Right cardiac atrium (tissue), 5 donors: ENCODE measurements at regions not wholly inside any gene's neighbourhood (a gene's known extent, or its start where the extent isn't known, plus 50 kb on each side); places are given as distances from the start of the nearest gene placed in this dataset.
A peak's percentile ranks its signal among the peaks of the same experiment; 100 is the strongest.

Source experiments
- ATAC-seq, 2 donors: fragments of 200-7000 bp; cut with Tn5 transposase; one replicate each; pipeline versions ENCODE4 v1.8.0 to v1.9.1; 2020; ENCODE audit warnings: moderate library complexity in 2 of 2, mild to moderate bottlenecking in 1 of 2
- DNase-seq, 3 donors: peaks; one replicate each; pipeline ENCODE4 v3.0.0-alpha.2; 2020
- H3K27ac ChIP-seq: one replicate; pipeline ENCODE4 v1.5.1; 2013; ENCODE audit warnings: mild to moderate bottlenecking, low read length, control low read depth, moderate library complexity
- H3K27me3 ChIP-seq: one replicate; pipeline ENCODE4 v1.6.1; 2013; ENCODE audit not compliant: control insufficient read depth, insufficient read depth
- H3K4me1 ChIP-seq: one replicate; pipeline ENCODE4 v1.6.1; 2013; ENCODE audit warnings: low read length; ENCODE audit not compliant: control insufficient read depth, insufficient read depth
- H3K4me3 ChIP-seq: one replicate; pipeline ENCODE4 v1.5.1; 2013; ENCODE audit warnings: low read length, control low read depth
- H3K9me3 ChIP-seq: one replicate; pipeline ENCODE4 v1.6.1; 2013; ENCODE audit warnings: low read length; ENCODE audit not compliant: control insufficient read depth
- WGBS: extraction: QIAGEN DNeasy Blood & Tissue Kit; methylation state at CpG from one replicate; pipeline ENCODE4 v1.1.7; 2013; 5-methylcytosine and 5-hydroxymethylcytosine counted together
- intact Hi-C, 4 donors: fragments of 100-400 bp; cut with DNase I; formaldehyde crosslinking; loops; one replicate each; pipeline versions ENCODE4 v1.11.0 to v1.14.0; 2022 to 2023
- donor health status: healthy with polysubstance abuse.
- donor health status: DM: no; HTN: yes; CAD: no.
- donor health status: DM: no; HTN: no; CAD: no.
- donor health status: DM: no; HTN: yes; CAD: no; lungs with severe emphysema.
- donor health status: DM: yes; HTN: yes; CAD: no.

- ATAC-seq: peak in 1 of 2 donors; percentile 47
- Histone ChIP-seq H3K9me3 (no peaks in the 10 kb centered on the region), H3K4me1 (no peaks in the 10 kb centered on the region), H3K27ac (no peak overlapping the region), H3K4me3 (no peak overlapping the region), H3K27me3 (no peaks in the 10 kb centered on the region)
- DNase-seq: no peak
- intact Hi-C loops: loop anchor here (2.0 to 10.0 kb wide), 4 partner anchors 412 to 568 kb away; no protein-coding TSS in a partner anchor
- 45% methylated on average over 15 of the region's 15 CpGs for WGBS
Measured at GRCh38 chr2:234548695-234549420, 52.0 kb upstream of the ARL4C start.

GRCh38 chr2:234546770-234547169, 49.9 kb upstream of the ARL4C start:
- H3K27me3 ChIP-seq: no peaks in the 10 kb centered on the region
- H3K9me3 ChIP-seq: no peaks in the 10 kb centered on the region
- H3K27ac ChIP-seq: no peak overlapping the region
- ATAC-seq (no peak), DNase-seq (no peak)
- intact Hi-C loops: loop anchor here in 3 of 4 donors (5.0 to 10.0 kb wide), 3 partner anchors 409 to 561 kb away; no protein-coding TSS in a partner anchor
- no peak overlapping the region for H3K4me3 ChIP-seq
- WGBS: 89% methylated on average over 3 of the region's 3 CpGs
- H3K4me1 ChIP-seq: no peaks in the 10 kb centered on the region
